Body of pancreas (tissue), 4 donors: ENCODE measurements at regions not wholly inside any gene's neighbourhood (a gene's known extent, or its start where the extent isn't known, plus 50 kb on each side); places are given as distances from the start of the nearest gene placed in this dataset.

Experiments used
- POLR2A ChIP-seq, 3 donors: fragments of 450-650 bp; IDR thresholded peaks; one replicate each; pipeline ENCODE4 v1.6.1; 2016; ENCODE audit warnings: antibody characterized with exemption in 3 of 3, mild to moderate bottlenecking in 2 of 3
- TF ChIP-seq, protein P1 (sequence below), 7 experiments: fragments of 450-650 bp in 4 of 7; fragments of 200-600 bp in 3 of 7; sonication (generic) in 3 of 7; IDR thresholded peaks; one replicate each; pipeline ENCODE4 v1.5.1; 2016 to 2019; ENCODE audit warnings: antibody characterized with exemption in 7 of 7

DNA sequence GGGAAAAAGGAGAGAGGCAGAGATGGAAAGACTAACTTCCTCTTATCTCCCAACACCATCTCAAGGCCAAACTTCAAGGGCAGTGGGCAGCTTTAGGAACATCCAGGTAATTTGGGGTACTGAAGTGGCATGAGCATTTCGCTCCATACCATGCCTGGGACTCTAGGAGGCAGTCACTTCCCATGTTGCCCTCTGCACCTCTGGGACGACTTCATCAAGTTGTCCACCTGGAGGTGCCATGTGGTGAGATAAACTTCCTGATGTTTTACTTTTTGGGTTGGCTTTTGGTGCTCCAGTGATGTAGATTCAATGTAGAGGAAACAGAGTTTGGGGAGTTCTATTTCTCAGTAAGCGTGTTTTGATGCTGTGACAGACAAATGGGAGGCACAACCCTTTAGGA lies 56.3 kb upstream of the UPP2 start:
- TF ChIP-seq, protein P1, sequence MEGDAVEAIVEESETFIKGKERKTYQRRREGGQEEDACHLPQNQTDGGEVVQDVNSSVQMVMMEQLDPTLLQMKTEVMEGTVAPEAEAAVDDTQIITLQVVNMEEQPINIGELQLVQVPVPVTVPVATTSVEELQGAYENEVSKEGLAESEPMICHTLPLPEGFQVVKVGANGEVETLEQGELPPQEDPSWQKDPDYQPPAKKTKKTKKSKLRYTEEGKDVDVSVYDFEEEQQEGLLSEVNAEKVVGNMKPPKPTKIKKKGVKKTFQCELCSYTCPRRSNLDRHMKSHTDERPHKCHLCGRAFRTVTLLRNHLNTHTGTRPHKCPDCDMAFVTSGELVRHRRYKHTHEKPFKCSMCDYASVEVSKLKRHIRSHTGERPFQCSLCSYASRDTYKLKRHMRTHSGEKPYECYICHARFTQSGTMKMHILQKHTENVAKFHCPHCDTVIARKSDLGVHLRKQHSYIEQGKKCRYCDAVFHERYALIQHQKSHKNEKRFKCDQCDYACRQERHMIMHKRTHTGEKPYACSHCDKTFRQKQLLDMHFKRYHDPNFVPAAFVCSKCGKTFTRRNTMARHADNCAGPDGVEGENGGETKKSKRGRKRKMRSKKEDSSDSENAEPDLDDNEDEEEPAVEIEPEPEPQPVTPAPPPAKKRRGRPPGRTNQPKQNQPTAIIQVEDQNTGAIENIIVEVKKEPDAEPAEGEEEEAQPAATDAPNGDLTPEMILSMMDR (IDR thresholded peaks at IDR 0.05), result peak in 5 of 7 experiments; percentile 16 to 59 (median 48)
- no peak for TF ChIP-seq POLR2A (IDR thresholded peaks at IDR 0.05)
